IMR-90 (cell line): ENCODE measurements at regions not wholly inside any gene's neighbourhood (a gene's known extent, or its start where the extent isn't known, plus 50 kb on each side); places are given as distances from the start of the nearest gene placed in this dataset.
A peak's percentile ranks its signal among the peaks of the same experiment; 100 is the strongest.

Experiments
- ATAC-seq: fragments of 200-7000 bp; cut with Tn5 transposase; 2 replicates; pipeline ENCODE4 v1.9.1; 2020; ENCODE audit warnings: low read depth, mild to moderate bottlenecking, moderate library complexity
- BruUV-seq: library from RNA; stranded (reverse); fragments of 400-500 nt; replicated peaks from 2 replicates; lab custom pipeline; 2021; lab: Mats Ljungman, UMichigan
- CTCF ChIA-PET: fragments of 300-600 bp; formaldehyde crosslinking; extraction: SDS; loops from one replicate; lab custom pipeline; 2021; ENCODE audit warnings: antibody characterized with exemption; lab: Yijun Ruan, JAX
- POLR2A ChIA-PET: fragments of 300-600 bp; sonication (Branson Sonifier 250); formaldehyde crosslinking; loops from one replicate; lab custom pipeline; 2022; ENCODE audit warnings: antibody characterized with exemption; ENCODE audit not compliant: unreplicated experiment; lab: Charles Lee
- DNase-seq: peaks from one replicate; pipeline ENCODE4 v3.0.0; 2013
- H2AFZ ChIP-seq: replicated peaks from 2 replicates; pipeline ENCODE3; 2013; ENCODE audit warnings: low read length, mild to moderate bottlenecking; ENCODE audit not compliant: poor library complexity
- H2AK5ac ChIP-seq: 2 replicates; pipeline ENCODE4 v1.6.1; 2013; ENCODE audit warnings: low read depth, low read length, inconsistent platforms
- H2AK9ac ChIP-seq: replicated peaks from 2 replicates; pipeline ENCODE3; 2013; ENCODE audit warnings: mild to moderate bottlenecking, low read depth, low read length, moderate library complexity; ENCODE audit not compliant: poor library complexity
- H2BK120ac ChIP-seq: 2 replicates; pipeline ENCODE4 v1.6.1; 2013; ENCODE audit warnings: low read depth, low read length, inconsistent platforms
- H2BK15ac ChIP-seq: 3 replicates; pipeline ENCODE4 v1.6.1; 2013; ENCODE audit warnings: low read depth, low read length, inconsistent platforms
- H2BK20ac ChIP-seq: 2 replicates; pipeline ENCODE4 v1.6.1; 2013; ENCODE audit warnings: low read depth, mild to moderate bottlenecking, inconsistent platforms, low read length, moderate library complexity
- H2BK5ac ChIP-seq: 2 replicates; pipeline ENCODE4 v1.6.1; 2013; ENCODE audit warnings: mild to moderate bottlenecking, low read depth, low read length, inconsistent platforms; ENCODE audit not compliant: poor library complexity, severe bottlenecking
- H3K14ac ChIP-seq: replicated peaks from 2 replicates; pipeline ENCODE4 v1.6.1; 2013; ENCODE audit warnings: low read depth, low read length, inconsistent platforms
- H3K18ac ChIP-seq: 2 replicates; pipeline ENCODE4 v1.6.1; 2013; ENCODE audit warnings: low read depth, low read length, control low read depth
- H3K23ac ChIP-seq: 2 replicates; pipeline ENCODE4 v1.6.1; 2013; ENCODE audit warnings: low read depth, low read length, inconsistent platforms
- H3K27ac ChIP-seq: 2 replicates; pipeline ENCODE4 v1.5.1; 2013; ENCODE audit warnings: mild to moderate bottlenecking, control low read depth, low read length; ENCODE audit not compliant: insufficient read depth
- H3K27me3 ChIP-seq: 2 replicates; pipeline ENCODE4 v1.6.1; 2013; ENCODE audit warnings: low read length; ENCODE audit not compliant: control insufficient read depth, insufficient read depth
- H3K36me3 ChIP-seq: 2 replicates; pipeline ENCODE4 v1.6.1; 2013; ENCODE audit warnings: low read length, mixed read lengths; ENCODE audit not compliant: control insufficient read depth, insufficient read depth
- H3K4ac ChIP-seq: 2 replicates; pipeline ENCODE4 v1.6.1; 2013; ENCODE audit warnings: low read depth, low read length, inconsistent platforms
- H3K4me1 ChIP-seq: 2 replicates; pipeline ENCODE4 v1.6.1; 2013; ENCODE audit warnings: low read length, mixed read lengths; ENCODE audit not compliant: control insufficient read depth, insufficient read depth
- H3K4me2 ChIP-seq: 2 replicates; pipeline ENCODE4 v1.6.1; 2013; ENCODE audit warnings: low read depth, mild to moderate bottlenecking, control low read depth, low read length, moderate library complexity
- H3K4me3 ChIP-seq: 2 replicates; pipeline ENCODE4 v1.5.1; 2013; ENCODE audit warnings: low read depth, mild to moderate bottlenecking, control low read depth, low read length, moderate library complexity; ENCODE audit not compliant: insufficient read depth
- H3K56ac ChIP-seq: 2 replicates; pipeline ENCODE4 v1.6.1; 2013; ENCODE audit warnings: low read length, inconsistent platforms; ENCODE audit not compliant: insufficient read depth; ENCODE audit errors: extremely low read depth
- H3K79me1 ChIP-seq, 2 experiments: 2 replicates each; pipeline ENCODE4 v1.6.1; 2013; ENCODE audit warnings: low read length in 2 of 2, inconsistent platforms in 1 of 2, low read depth in 1 of 2
- H3K9ac ChIP-seq: 2 replicates; pipeline ENCODE4 v1.6.1; 2013; ENCODE audit warnings: low read depth, low read length, control low read depth
- H3K9me1 ChIP-seq: 2 replicates; pipeline ENCODE4 v1.6.1; 2013; ENCODE audit warnings: low read length, inconsistent platforms; ENCODE audit not compliant: insufficient read depth
- H3K9me3 ChIP-seq: 2 replicates; pipeline ENCODE4 v1.6.1; 2013; ENCODE audit warnings: low read length; ENCODE audit not compliant: control insufficient read depth, insufficient read depth
- H4K20me1 ChIP-seq: 2 replicates; pipeline ENCODE4 v1.6.1; 2013; ENCODE audit warnings: low read length, inconsistent platforms; ENCODE audit not compliant: insufficient read depth
- H4K5ac ChIP-seq: 2 replicates; pipeline ENCODE4 v1.6.1; 2013; ENCODE audit warnings: mild to moderate bottlenecking, low read depth, low read length, control low read depth
- H4K8ac ChIP-seq, 2 experiments: 2 replicates each; pipeline ENCODE4 v1.6.1; 2013; ENCODE audit warnings: low read depth in 2 of 2, low read length in 2 of 2, control low read depth in 1 of 2, inconsistent platforms in 1 of 2
- H4K91ac ChIP-seq: 2 replicates; pipeline ENCODE4 v1.6.1; 2013; ENCODE audit warnings: low read depth, low read length, inconsistent platforms; ENCODE audit not compliant: insufficient read depth
- BHLHE40 ChIP-seq: fragments of 150-350 bp; IDR thresholded peaks from 2 replicates; pipeline ENCODE4 v1.6.1; 2016; ENCODE audit warnings: mild to moderate bottlenecking, low read depth, low read length
- CEBPB ChIP-seq: IDR thresholded peaks from 2 replicates; pipeline ENCODE4 v1.6.1; 2012; ENCODE audit warnings: low read depth, low read length, improper control_type of control experiment
- CHD1 ChIP-seq: IDR thresholded peaks from 2 replicates; pipeline ENCODE4 v1.6.1; 2012; ENCODE audit warnings: low read depth, low read length, improper control_type of control experiment
- ELK1 ChIP-seq: fragments of 150-350 bp; IDR thresholded peaks from 2 replicates; pipeline ENCODE4 v1.6.1; 2016; ENCODE audit warnings: low read depth, mild to moderate bottlenecking, low read length, moderate library complexity, borderline replicate concordance
- FOS ChIP-seq: fragments of 150-350 bp; IDR thresholded peaks from 2 replicates; pipeline ENCODE4 v1.6.1; 2016; ENCODE audit warnings: low read depth, low read length
- MAFK ChIP-seq: IDR thresholded peaks from 2 replicates; pipeline ENCODE4 v1.6.1; 2012; ENCODE audit warnings: low read depth, low read length, improper control_type of control experiment
- MAZ ChIP-seq: IDR thresholded peaks from 2 replicates; pipeline ENCODE4 v1.6.1; 2012; ENCODE audit warnings: low read depth, mild to moderate bottlenecking, low read length, improper control_type of control experiment, moderate library complexity, borderline replicate concordance
- MXI1 ChIP-seq: IDR thresholded peaks from 2 replicates; pipeline ENCODE4 v1.6.1; 2012; ENCODE audit warnings: low read depth, mild to moderate bottlenecking, low read length, moderate library complexity, borderline replicate concordance
- NFE2L2 ChIP-seq: fragments of 150-350 bp; IDR thresholded peaks from 2 replicates; pipeline ENCODE4 v1.6.1; 2016; ENCODE audit warnings: low read depth, mild to moderate bottlenecking, low read length
- POLR2A ChIP-seq: IDR thresholded peaks from 2 replicates; pipeline ENCODE4 v1.6.1; 2012; ENCODE audit warnings: mild to moderate bottlenecking, low read depth, low read length
- RAD21 ChIP-seq: IDR thresholded peaks from 2 replicates; pipeline ENCODE4 v1.6.1; 2012; ENCODE audit warnings: low read length, improper control_type of control experiment
- RCOR1 ChIP-seq: IDR thresholded peaks from 2 replicates; pipeline ENCODE4 v1.6.1; 2012; ENCODE audit warnings: mild to moderate bottlenecking, low read length, improper control_type of control experiment; ENCODE audit not compliant: insufficient replicate concordance
- RFX5 ChIP-seq: IDR thresholded peaks from 2 replicates; pipeline ENCODE4 v1.8.0; 2012; ENCODE audit warnings: low read depth, mild to moderate bottlenecking, low read length, moderate library complexity
- SMC3 ChIP-seq: fragments of 150-350 bp; IDR thresholded peaks from 2 replicates; pipeline ENCODE4 v1.6.1; 2016; ENCODE audit warnings: low read depth, mild to moderate bottlenecking, antibody characterized with exemption, low read length, moderate library complexity
- USF2 ChIP-seq: fragments of 150-350 bp; IDR thresholded peaks from 2 replicates; pipeline ENCODE4 v1.6.1; 2017; ENCODE audit warnings: mild to moderate bottlenecking, antibody characterized with exemption, low read length, low read depth
- WGBS, 2 experiments: methylation state at CpG; one replicate each; pipeline versions ENCODE4 v1.1.5 to v1.1.7; 2013; ENCODE audit warnings: missing lambda C conversion rate in 2 of 2; ENCODE audit not compliant: insufficient read length in 1 of 2; ENCODE audit errors: extremely low coverage in 2 of 2; 5-methylcytosine and 5-hydroxymethylcytosine counted together
- dilution Hi-C: fragments of 300-500 bp; cut with HindIII; formaldehyde crosslinking; loops from one replicate; pipeline ENCODE4 v1.14.3; 2018; ENCODE audit warnings: low sequenced_read_pairs; ENCODE audit not compliant: unreplicated experiment
- in situ Hi-C: fragments of 300-500 bp; cut with MboI; formaldehyde crosslinking; loops from 3 replicates; pipeline ENCODE4 v1.14.3; 2019; ENCODE audit warnings: low sequenced_read_pairs, inconsistent platforms, mixed read lengths
- intact Hi-C: fragments of 100-400 bp; cut with micrococcal nuclease; formaldehyde crosslinking; loops from 2 replicates; pipeline ENCODE4 v1.10.0; 2022
- TF ChIP-seq, protein P1 (sequence below): conservative IDR thresholded peaks from 2 replicates; pipeline ENCODE4 v1.5.1; 2012; ENCODE audit warnings: mild to moderate bottlenecking, low read depth, low read length, improper control_type of control experiment

GRCh38 chr3:106842151-106842550, 535.1 kb upstream of the CCDC54 start:
- ATAC-seq (no peak), DNase-seq (peak; percentile 19)
- peaks cover 2% of the 10 kb centered on the region; the same call in 1 of the 2 replicates for H3K4me1 ChIP-seq
- H2AK9ac ChIP-seq: no peak overlapping the region
- H3K14ac ChIP-seq: no peak overlapping the region
- intact Hi-C loops (no loop called here), dilution Hi-C loops (no loop called here), in situ Hi-C loops (no loop called here)
- no peak overlapping the region for H3K23ac ChIP-seq
- H3K4me2 ChIP-seq: no peak overlapping the region; the same call in 1 of the 2 replicates
- no peak overlapping the region for H2AK5ac ChIP-seq
- H4K91ac ChIP-seq: no peak overlapping the region
- no peak overlapping the region for H4K5ac ChIP-seq
- no peaks in the 10 kb centered on the region for H3K79me1 ChIP-seq
- WGBS, 2 experiments: no CpG with 5 or more reads among the region's 2 CpGs
- H2BK20ac ChIP-seq: no peak overlapping the region
- CTCF ChIA-PET: interaction anchor here (1.0 kb wide), 1 partner anchor 12 kb away, joined by 3 read pairs; no protein-coding TSS in a partner anchor
- H3K56ac ChIP-seq: no peak overlapping the region
- no peak overlapping the region for H3K4me3 ChIP-seq
- TF ChIP-seq RAD21: no peak
- TF ChIP-seq MAZ: no peak
- TF ChIP-seq BHLHE40: no peak
- no peak for TF ChIP-seq POLR2A
- TF ChIP-seq RFX5: no peak
- no peak for TF ChIP-seq FOS
- no peak for TF ChIP-seq USF2
- no peak for TF ChIP-seq MXI1
- TF ChIP-seq ELK1: no peak
- TF ChIP-seq CEBPB: no peak
- no peak for TF ChIP-seq CHD1
- TF ChIP-seq, protein P1, sequence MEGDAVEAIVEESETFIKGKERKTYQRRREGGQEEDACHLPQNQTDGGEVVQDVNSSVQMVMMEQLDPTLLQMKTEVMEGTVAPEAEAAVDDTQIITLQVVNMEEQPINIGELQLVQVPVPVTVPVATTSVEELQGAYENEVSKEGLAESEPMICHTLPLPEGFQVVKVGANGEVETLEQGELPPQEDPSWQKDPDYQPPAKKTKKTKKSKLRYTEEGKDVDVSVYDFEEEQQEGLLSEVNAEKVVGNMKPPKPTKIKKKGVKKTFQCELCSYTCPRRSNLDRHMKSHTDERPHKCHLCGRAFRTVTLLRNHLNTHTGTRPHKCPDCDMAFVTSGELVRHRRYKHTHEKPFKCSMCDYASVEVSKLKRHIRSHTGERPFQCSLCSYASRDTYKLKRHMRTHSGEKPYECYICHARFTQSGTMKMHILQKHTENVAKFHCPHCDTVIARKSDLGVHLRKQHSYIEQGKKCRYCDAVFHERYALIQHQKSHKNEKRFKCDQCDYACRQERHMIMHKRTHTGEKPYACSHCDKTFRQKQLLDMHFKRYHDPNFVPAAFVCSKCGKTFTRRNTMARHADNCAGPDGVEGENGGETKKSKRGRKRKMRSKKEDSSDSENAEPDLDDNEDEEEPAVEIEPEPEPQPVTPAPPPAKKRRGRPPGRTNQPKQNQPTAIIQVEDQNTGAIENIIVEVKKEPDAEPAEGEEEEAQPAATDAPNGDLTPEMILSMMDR: no peak
- no peak for TF ChIP-seq MAFK
- no peak for TF ChIP-seq NFE2L2
- no peak for TF ChIP-seq SMC3
- TF ChIP-seq RCOR1: no peak
- no peak overlapping the region for H3K4ac ChIP-seq
- H4K20me1 ChIP-seq: no peaks in the 10 kb centered on the region
- no peak overlapping the region for H4K8ac ChIP-seq
- H3K18ac ChIP-seq: no peak overlapping the region
- H3K27me3 ChIP-seq: no peaks in the 10 kb centered on the region
- H3K36me3 ChIP-seq: no peaks in the 10 kb centered on the region
- no peak overlapping the region for H3K27ac ChIP-seq
- H3K9me1 ChIP-seq: no peaks in the 10 kb centered on the region
- no peak overlapping the region for H2BK15ac ChIP-seq
- no peak overlapping the region for H2AFZ ChIP-seq
- H3K9me3 ChIP-seq: no peaks in the 10 kb centered on the region
- no TSS peak for BruUV-seq
- POLR2A ChIA-PET: interaction anchor here (0.6 kb wide), 1 partner anchor 406 kb away, joined by 4 read pairs; no protein-coding TSS in a partner anchor
- H2BK5ac ChIP-seq: no peak overlapping the region
- H3K9ac ChIP-seq: no peak overlapping the region
- no peak overlapping the region for H2BK120ac ChIP-seq
